ENCODE measurements at regions not wholly inside any gene's neighbourhood (a gene's known extent, or its start where the extent isn't known, plus 50 kb on each side); places are given as distances from the start of the nearest gene placed in this dataset.

DNA sequence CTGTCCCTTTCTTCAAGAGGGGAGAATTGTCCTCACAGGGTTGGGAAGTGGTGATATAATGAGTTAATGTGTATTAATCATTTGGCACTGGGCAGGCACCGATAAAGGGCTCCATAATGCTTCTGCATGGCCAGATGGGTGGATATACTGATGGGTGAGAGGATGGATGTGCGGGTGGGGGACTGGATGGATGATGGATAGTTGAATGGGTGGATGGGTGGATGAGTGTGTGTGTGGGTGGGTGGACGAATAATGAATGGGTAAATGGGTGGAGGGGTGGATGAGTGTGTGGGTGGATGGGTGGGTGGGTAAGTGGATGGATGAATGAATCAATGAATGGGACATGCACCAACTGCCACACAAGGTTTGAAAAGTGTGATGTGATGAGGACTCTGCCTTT, 127.2 kb downstream of the ACKR3 start:
- intact Hi-C loops (cut with DNase I, micrococcal nuclease): no loop called here
- no peaks in the 10 kb centered on the region for H3K4me1 Mint-ChIP-seq (ENCODE audit: low read depth)
- H3K9me3 ChIP-seq (ENCODE audit: control insufficient read depth in 1 of 2, insufficient read depth in 1 of 2, low read length in 2 of 2): no peaks in the 10 kb centered on the region
- POLR2A ChIA-PET: no interaction called here
- CTCF ChIA-PET: no interaction called here
- H3K36me3 Mint-ChIP-seq (ENCODE audit: low read depth): no peaks in the 10 kb centered on the region
- no peak overlapping the region for H3K4me3 Mint-ChIP-seq
- no peak overlapping the region for H3K27ac ChIP-seq (ENCODE audit: low read depth in 1 of 2, low read length in 2 of 2)
- no peak overlapping the region for H3K4me3 ChIP-seq (ENCODE audit: low read length)
- no peak for TF ChIP-seq CTCF (IDR thresholded peaks at IDR 0.05)
- no peaks in the 10 kb centered on the region for H3K36me3 ChIP-seq (ENCODE audit: insufficient read depth, low read length)
- H3K4me1 ChIP-seq (ENCODE audit: insufficient read depth, low read length): no peaks in the 10 kb centered on the region
- no peak for ATAC-seq (ENCODE audit: poor library complexity)
- H3K27me3 ChIP-seq (ENCODE audit: control insufficient read depth in 1 of 2, insufficient read depth in 2 of 2, low read length in 2 of 2): no peaks in the 10 kb centered on the region
- H3K27me3 Mint-ChIP-seq: peaks cover 17% of the 10 kb centered on the region
- DNase-seq: no peak
- H3K9me3 Mint-ChIP-seq: no peaks in the 10 kb centered on the region
- no peak overlapping the region for H3K27ac Mint-ChIP-seq

DNA sequence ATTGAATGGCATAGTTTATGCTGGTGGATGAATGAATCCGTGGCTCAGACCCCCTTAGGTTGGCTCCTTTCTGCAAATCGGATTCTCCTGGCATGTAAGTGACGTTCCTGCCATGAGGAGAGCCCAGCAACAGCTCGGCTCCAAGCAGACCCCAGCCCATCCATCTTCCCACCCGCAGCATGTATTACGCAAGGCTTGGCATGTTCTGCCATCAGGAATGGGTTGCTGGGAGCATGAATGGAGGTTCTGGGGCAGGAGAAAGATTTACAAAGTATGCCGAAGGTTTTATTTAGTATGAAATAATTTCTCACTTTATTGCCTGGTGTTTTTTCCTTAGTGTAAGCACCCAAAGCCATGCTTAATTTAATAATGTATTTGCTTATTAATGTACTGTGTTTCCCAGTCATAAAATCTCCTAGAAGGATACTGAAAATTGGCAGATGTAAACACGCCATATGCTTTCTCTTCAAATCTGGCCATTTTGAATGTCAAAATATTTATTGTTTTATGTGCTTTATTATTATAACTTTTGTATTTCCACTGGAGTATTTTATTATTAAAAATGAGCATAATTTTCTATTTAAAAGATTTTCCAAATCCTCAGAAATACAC, 128.5 kb downstream of the ACKR3 start:
- ATAC-seq (ENCODE audit: poor library complexity): no peak
- intact Hi-C loops (cut with DNase I, micrococcal nuclease): no loop called here
- CTCF ChIA-PET: no interaction called here
- no peaks in the 10 kb centered on the region for H3K9me3 Mint-ChIP-seq
- POLR2A ChIA-PET: no interaction called here
- no peak overlapping the region for H3K4me3 Mint-ChIP-seq
- Histone ChIP-seq H3K36me3 (ENCODE audit: insufficient read depth, low read length) (no peaks in the 10 kb centered on the region), H3K4me1 (ENCODE audit: insufficient read depth, low read length) (no peaks in the 10 kb centered on the region), H3K27ac (ENCODE audit: low read depth in 1 of 2, low read length in 2 of 2) (no peak overlapping the region), H3K27me3 (ENCODE audit: control insufficient read depth in 1 of 2, insufficient read depth in 2 of 2, low read length in 2 of 2) (no peaks in the 10 kb centered on the region), H3K9me3 (ENCODE audit: control insufficient read depth in 1 of 2, insufficient read depth in 1 of 2, low read length in 2 of 2) (no peaks in the 10 kb centered on the region), H3K4me3 (ENCODE audit: low read length) (no peak overlapping the region)
- H3K27ac Mint-ChIP-seq: no peak overlapping the region
- H3K36me3 Mint-ChIP-seq (ENCODE audit: low read depth): no peaks in the 10 kb centered on the region
- DNase-seq: no peak
- H3K27me3 Mint-ChIP-seq: peaks cover 14% of the 10 kb centered on the region
- TF ChIP-seq CTCF (IDR thresholded peaks at IDR 0.05): no peak
- H3K4me1 Mint-ChIP-seq (ENCODE audit: low read depth): no peaks in the 10 kb centered on the region

GRCh38 chr2:236700703-236701102, 131.1 kb downstream of the ACKR3 start:
- Histone ChIP-seq H3K9me3 (ENCODE audit: control insufficient read depth in 1 of 2, insufficient read depth in 1 of 2, low read length in 2 of 2) (no peaks in the 10 kb centered on the region), H3K36me3 (ENCODE audit: insufficient read depth, low read length) (no peaks in the 10 kb centered on the region), H3K27ac (ENCODE audit: low read depth in 1 of 2, low read length in 2 of 2) (no peak overlapping the region), H3K4me1 (ENCODE audit: insufficient read depth, low read length) (no peaks in the 10 kb centered on the region), H3K4me3 (ENCODE audit: low read length) (no peak overlapping the region), H3K27me3 (ENCODE audit: control insufficient read depth in 1 of 2, insufficient read depth in 2 of 2, low read length in 2 of 2) (no peaks in the 10 kb centered on the region)
- ChIA-PET POLR2A (no interaction called here), CTCF (no interaction called here)
- no peak for TF ChIP-seq CTCF (IDR thresholded peaks at IDR 0.05)
- Mint-ChIP-seq H3K27ac (no peak overlapping the region), H3K4me3 (no peak overlapping the region), H3K27me3 (no peaks in the 10 kb centered on the region), H3K36me3 (ENCODE audit: low read depth) (no peaks in the 10 kb centered on the region), H3K4me1 (ENCODE audit: low read depth) (no peaks in the 10 kb centered on the region), H3K9me3 (no peaks in the 10 kb centered on the region)
- DNase-seq: no peak
- intact Hi-C loops (cut with DNase I, micrococcal nuclease): no loop called here
- ATAC-seq (ENCODE audit: poor library complexity): no peak

Measured in CD4-positive, alpha-beta T cell (primary cell).